WTC11 (cell line): ENCODE measurements at regions not wholly inside any gene's neighbourhood (a gene's known extent, or its start where the extent isn't known, plus 50 kb on each side); places are given as distances from the start of the nearest gene placed in this dataset.

Source experiments
- ATAC-seq: fragments of 200-7000 bp; cut with Tn5 transposase; 2 replicates; pipeline ENCODE4 v1.10.0; 2021; ENCODE audit warnings: mild to moderate bottlenecking, moderate library complexity
- CTCF ChIA-PET: fragments of 300-600 bp; sonication (Branson Sonifier 250); formaldehyde crosslinking; loops from one replicate; lab custom pipeline; 2021; ENCODE audit warnings: antibody characterized with exemption; lab: Charles Lee
- POLR2A ChIA-PET: fragments of 350-600 bp; sonication (Branson Sonifier 250); formaldehyde crosslinking; loops from one replicate; lab custom pipeline; 2021; ENCODE audit warnings: antibody characterized with exemption; lab: Charles Lee
- DNase-seq: peaks from one replicate; pipeline ENCODE4 v3.0.0; 2021; ENCODE audit warnings: low spot score
- H3K27ac Mint-ChIP-seq: 2 replicates; pipeline ENCODE4 v1.8.0; 2021; ENCODE audit warnings: mixed read lengths
- H3K27me3 Mint-ChIP-seq: 2 replicates; pipeline ENCODE4 v1.8.0; 2021; ENCODE audit warnings: low read depth, mild to moderate bottlenecking, moderate library complexity, mixed read lengths
- H3K36me3 Mint-ChIP-seq: 2 replicates; pipeline ENCODE4 v1.8.0; 2021; ENCODE audit warnings: mixed read lengths
- H3K4me1 Mint-ChIP-seq: 2 replicates; pipeline ENCODE4 v1.8.0; 2022; ENCODE audit warnings: mixed read lengths
- H3K4me3 Mint-ChIP-seq: 2 replicates; pipeline ENCODE4 v1.8.0; 2021; ENCODE audit warnings: mild to moderate bottlenecking, moderate library complexity, mixed read lengths
- H3K9me3 Mint-ChIP-seq: 2 replicates; pipeline ENCODE4 v1.8.0; 2021; ENCODE audit warnings: mixed read lengths
- AFF4 ChIP-seq: sonication (generic); formaldehyde crosslinking; IDR thresholded peaks from 2 replicates; pipeline ENCODE4 v1.8.1; 2023; ENCODE audit warnings: mild to moderate bottlenecking, missing genetic modification reagents, borderline replicate concordance
- ATF6 ChIP-seq: sonication (generic); formaldehyde crosslinking; IDR thresholded peaks from 2 replicates; pipeline ENCODE4 v1.8.1; 2023; ENCODE audit warnings: mild to moderate bottlenecking, missing genetic modification reagents
- CBFB ChIP-seq: sonication (generic); formaldehyde crosslinking; IDR thresholded peaks from 2 replicates; pipeline ENCODE4 v1.8.1; 2022; ENCODE audit warnings: mild to moderate bottlenecking, low read depth, missing genetic modification reagents
- FOXK1 ChIP-seq: sonication (generic); formaldehyde crosslinking; IDR thresholded peaks from 2 replicates; pipeline ENCODE4 v1.8.0; 2022; ENCODE audit warnings: mild to moderate bottlenecking, moderate library complexity, missing genetic modification reagents
- GABPB1 ChIP-seq: sonication (generic); formaldehyde crosslinking; IDR thresholded peaks from 2 replicates; pipeline ENCODE4 v1.8.1; 2023; ENCODE audit warnings: mild to moderate bottlenecking, missing genetic modification reagents
- HMGXB4 ChIP-seq: sonication (generic); formaldehyde crosslinking; IDR thresholded peaks from 2 replicates; pipeline ENCODE4 v1.8.1; 2023; ENCODE audit warnings: mild to moderate bottlenecking, moderate library complexity, missing genetic modification reagents
- JUN ChIP-seq: sonication (generic); formaldehyde crosslinking; IDR thresholded peaks from 2 replicates; pipeline ENCODE4 v1.8.0; 2023; ENCODE audit warnings: mild to moderate bottlenecking, missing genetic modification reagents
- NFATC4 ChIP-seq: fragments of 250-450 bp; sonication (Bioruptor Pico); IDR thresholded peaks from 2 replicates; pipeline ENCODE4 v1.9.0; 2021; ENCODE audit warnings: mild to moderate bottlenecking
- NR3C1 ChIP-seq: sonication (generic); formaldehyde crosslinking; conservative IDR thresholded peaks from 2 replicates; pipeline ENCODE4 v1.8.1; 2023; ENCODE audit warnings: low read depth, mild to moderate bottlenecking, missing genetic modification reagents
- PREB ChIP-seq: sonication (generic); formaldehyde crosslinking; IDR thresholded peaks from 2 replicates; pipeline ENCODE4 v1.8.1; 2022; ENCODE audit warnings: mild to moderate bottlenecking, missing genetic modification reagents, moderate library complexity, borderline replicate concordance
- ZNF232 ChIP-seq: sonication (generic); formaldehyde crosslinking; IDR thresholded peaks from 2 replicates; pipeline ENCODE4 v1.8.0; 2022; ENCODE audit warnings: mild to moderate bottlenecking, missing genetic modification reagents
- ZNF425 ChIP-seq: fragments of 250-450 bp; sonication (Bioruptor Pico); conservative IDR thresholded peaks from 2 replicates; pipeline ENCODE4 v1.9.0; 2021; ENCODE audit warnings: mild to moderate bottlenecking

GRCh38 chr2:217017456-217018252 lies 157.8 kb upstream of the TNP1 start:
- no peak overlapping the region for H3K4me3 Mint-ChIP-seq
- ATAC-seq (no peak), DNase-seq (no peak)
- H3K9me3 Mint-ChIP-seq = peaks cover 7% of the 10 kb centered on the region
- peaks cover 14% of the 10 kb centered on the region for H3K4me1 Mint-ChIP-seq
- CTCF ChIA-PET = no interaction called here
- H3K36me3 Mint-ChIP-seq = no peaks in the 10 kb centered on the region
- no peak overlapping the region for H3K27ac Mint-ChIP-seq
- H3K27me3 Mint-ChIP-seq = no peaks in the 10 kb centered on the region; the same call in 1 of the 2 replicates
- POLR2A ChIA-PET = no interaction called here
- TF ChIP-seq CBFB (CRISPR knock-in tag) = no peak

- peaks cover 14% of the 10 kb centered on the region for H3K4me1 Mint-ChIP-seq
- no peak overlapping the region for H3K4me3 Mint-ChIP-seq
- no peak overlapping the region for H3K27ac Mint-ChIP-seq
- ChIA-PET POLR2A (interaction anchor here (0.6 kb wide), 1 partner anchor 493 kb away, joined by 3 read pairs; no protein-coding TSS in a partner anchor), CTCF (no interaction called here)
- DNase-seq (no peak), ATAC-seq (no peak)
- H3K27me3 Mint-ChIP-seq = no peaks in the 10 kb centered on the region; the same call in 1 of the 2 replicates
- H3K9me3 Mint-ChIP-seq = peaks cover 7% of the 10 kb centered on the region
- TF ChIP-seq JUN (no peak), AFF4 (CRISPR knock-in tag) (no peak), ZNF232 (CRISPR knock-in tag) (no peak), NR3C1 (CRISPR knock-in tag) (no peak), HMGXB4 (CRISPR knock-in tag) (no peak), FOXK1 (CRISPR knock-in tag) (no peak), PREB (CRISPR knock-in tag) (no peak), ATF6 (CRISPR knock-in tag) (no peak), ZNF425 (CRISPR knock-in tag) (no peak), GABPB1 (CRISPR knock-in tag) (no peak), NFATC4 (CRISPR knock-in tag) (no peak)
- H3K36me3 Mint-ChIP-seq = no peaks in the 10 kb centered on the region
These were observed 157.0 kb upstream of the TNP1 start for GRCh38 chr2:217016796-217017419.
